ENCODE measurements at regions not wholly inside any gene's neighbourhood (a gene's known extent, or its start where the extent isn't known, plus 50 kb on each side); places are given as distances from the start of the nearest gene placed in this dataset.
"Not testable (repeated sequence)": the region's sequence is repeated elsewhere in the genome, so short reads cannot be mapped to it uniquely, and the experiment has no call there.

DNA sequence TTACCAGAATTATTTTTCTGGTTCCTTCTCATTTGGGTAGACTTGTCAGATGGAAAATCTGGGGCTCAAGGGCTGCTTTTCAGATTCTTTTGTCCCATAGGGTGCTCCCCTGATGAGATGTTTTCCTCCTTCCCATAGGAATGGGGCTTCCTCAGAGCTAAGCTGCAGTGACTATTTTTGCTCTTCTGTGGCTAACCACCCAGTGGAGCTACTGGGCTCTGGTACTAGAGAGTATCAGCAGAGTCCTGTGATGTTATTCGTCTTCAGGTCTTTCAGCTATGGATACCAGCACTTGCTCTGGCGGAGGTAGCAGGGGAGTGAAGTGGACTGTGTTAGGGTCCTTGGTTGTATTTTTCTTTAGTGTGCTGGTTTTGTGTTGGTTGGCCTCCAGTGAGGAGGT lies 716.1 kb upstream of the LMO3 start:
- H3K9me3 Mint-ChIP-seq: peaks cover 0 to 45% (median 14%) of the 10 kb centered on the region in 9 donors
- no peaks in the 10 kb centered on the region for H3K4me1 Mint-ChIP-seq
- H3K4me3 Mint-ChIP-seq: no peak overlapping the region
- POLR2A ChIA-PET: no interaction called here
- no peaks in the 10 kb centered on the region for H3K27me3 Mint-ChIP-seq
- H3K27ac Mint-ChIP-seq: no peak overlapping the region
- no peaks in the 10 kb centered on the region for H3K36me3 Mint-ChIP-seq
- no peak for DNase-seq
- ATAC-seq: no peak

DNA sequence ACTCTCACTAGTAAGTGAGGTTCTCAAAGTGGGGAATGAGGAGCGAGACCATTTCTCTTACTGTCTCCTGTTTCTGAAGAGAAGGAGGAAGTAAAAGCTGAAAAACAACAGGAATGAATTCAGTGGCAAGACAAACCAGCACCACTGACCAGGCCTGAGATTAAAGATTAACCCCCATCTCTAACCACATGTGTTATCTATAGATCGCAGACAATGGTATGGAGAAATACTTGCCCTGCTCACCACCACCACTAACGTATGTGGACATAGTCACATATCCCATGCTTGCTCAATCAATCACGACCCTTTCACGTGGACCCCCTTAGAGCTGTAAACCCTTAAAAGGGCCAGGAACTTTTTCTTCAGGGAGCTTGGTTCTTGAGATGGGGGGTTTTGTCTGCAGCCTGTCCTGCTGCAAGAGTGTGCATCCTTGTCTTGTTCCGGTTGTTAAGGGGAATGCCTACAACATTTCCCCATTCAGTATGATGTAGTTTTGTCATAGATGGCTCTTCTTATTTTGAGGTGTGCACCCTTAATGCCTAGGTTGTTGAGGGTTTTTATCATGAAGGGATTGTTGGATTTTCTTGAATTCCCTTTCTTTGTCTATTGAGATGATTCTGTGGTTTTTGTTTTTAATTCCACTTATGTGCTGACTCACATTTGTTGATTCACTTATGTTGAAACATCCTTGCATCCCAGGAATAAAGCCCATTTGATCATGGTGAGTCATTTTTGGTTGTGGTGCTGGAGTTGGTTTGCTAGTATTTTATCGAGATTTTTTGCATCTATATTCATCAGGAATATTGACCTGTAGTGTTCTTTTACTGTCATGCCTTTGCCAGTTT lies 698.8 kb upstream of the LMO3 start:
- no peak for ATAC-seq
- DNase-seq: no peak
- Mint-ChIP-seq H3K36me3 (peaks cover 0 to 5% (median 0%) of the 10 kb centered on the region in 3 donors), H3K4me1 (no peaks in the 10 kb centered on the region), H3K4me3 (no peak overlapping the region), H3K27me3 (no peaks in the 10 kb centered on the region), H3K27ac (no peak overlapping the region), H3K9me3 (peaks cover 7 to 51% (median 23%) of the 10 kb centered on the region in 9 donors)
- POLR2A ChIA-PET: no interaction called here

DNA sequence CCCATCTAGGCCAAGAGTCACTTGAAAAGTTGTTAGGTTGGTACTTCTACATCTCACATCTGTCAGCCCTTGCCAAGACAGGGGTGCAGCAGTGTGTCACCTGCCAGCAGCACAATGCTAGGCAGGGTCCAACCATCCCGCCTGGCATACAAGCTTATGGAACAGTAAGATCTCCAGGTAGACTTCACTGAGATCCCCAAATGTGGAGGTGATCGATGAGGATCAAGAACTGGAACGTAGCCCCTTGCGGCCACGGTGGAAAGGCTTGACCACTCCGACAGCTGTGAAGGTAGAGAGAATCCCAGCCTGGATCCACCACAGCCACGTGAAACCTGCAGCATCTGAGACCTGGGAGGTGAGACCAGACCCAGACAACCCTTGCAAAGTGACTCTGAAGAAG lies 696.0 kb upstream of the LMO3 start:
- Mint-ChIP-seq H3K27me3 (no peaks in the 10 kb centered on the region), H3K27ac (no peak overlapping the region), H3K9me3 (peaks cover 9 to 49% (median 36%) of the 10 kb centered on the region in 9 donors), H3K4me3 (no peak overlapping the region), H3K4me1 (no peaks in the 10 kb centered on the region), H3K36me3 (peaks cover 0 to 5% (median 0%) of the 10 kb centered on the region in 3 donors)
- DNase-seq: no peak
- ATAC-seq: no peak
- POLR2A ChIA-PET: no interaction called here

DNA sequence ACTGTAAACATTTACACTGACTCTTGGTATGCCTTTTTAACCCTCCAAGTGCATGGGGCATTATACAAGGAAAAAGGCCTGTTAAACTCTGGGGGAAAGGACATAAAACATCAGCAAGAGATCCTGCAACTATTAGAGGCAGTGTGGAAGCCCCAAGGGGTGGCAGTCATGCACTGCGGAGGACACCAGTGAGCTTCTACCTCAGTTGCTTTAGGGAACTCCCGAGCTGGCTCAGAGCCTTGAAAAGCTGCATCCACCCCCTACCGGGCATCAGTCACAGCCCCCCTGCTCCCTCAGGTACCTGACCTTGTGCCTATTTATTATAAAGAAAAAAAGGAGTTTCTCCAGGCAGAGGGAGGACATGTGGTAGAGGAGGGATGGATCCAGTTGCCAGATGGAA lies 695.6 kb upstream of the LMO3 start:
- H3K4me1 Mint-ChIP-seq: no peaks in the 10 kb centered on the region
- POLR2A ChIA-PET: no interaction called here
- peaks cover 0 to 5% (median 0%) of the 10 kb centered on the region in 3 donors for H3K36me3 Mint-ChIP-seq
- no peaks in the 10 kb centered on the region for H3K27me3 Mint-ChIP-seq
- H3K9me3 Mint-ChIP-seq: peaks cover 9 to 52% (median 36%) of the 10 kb centered on the region in 9 donors
- DNase-seq: no peak
- ATAC-seq: no peak
- H3K4me3 Mint-ChIP-seq: no peak overlapping the region
- H3K27ac Mint-ChIP-seq: no peak overlapping the region

DNA sequence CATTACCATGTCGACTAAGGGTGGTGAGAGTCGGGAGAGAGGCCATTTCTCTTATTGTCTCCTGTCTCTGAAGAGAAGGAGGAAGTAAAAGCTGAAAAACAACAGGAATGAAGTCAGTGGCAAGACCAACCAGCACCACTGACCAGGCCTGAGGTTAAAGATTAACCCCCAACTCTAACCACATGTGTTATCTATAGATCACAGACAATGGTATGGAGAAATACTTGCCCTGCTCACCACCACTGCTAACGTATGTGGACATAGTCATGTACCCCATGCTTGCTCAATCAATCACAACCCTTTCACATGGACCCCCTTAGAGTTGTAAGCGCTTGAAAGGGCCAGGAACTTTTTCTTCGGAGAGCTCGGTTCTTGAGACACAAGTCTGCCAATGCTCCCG lies 690.9 kb upstream of the LMO3 start:
- no peaks in the 10 kb centered on the region for H3K27me3 Mint-ChIP-seq
- ATAC-seq (no peak), DNase-seq (no peak)
- POLR2A ChIA-PET: no interaction called here
- no peak overlapping the region for H3K4me3 Mint-ChIP-seq
- no peaks in the 10 kb centered on the region for H3K4me1 Mint-ChIP-seq
- H3K27ac Mint-ChIP-seq: no peak overlapping the region
- peaks cover 3 to 37% (median 12%) of the 10 kb centered on the region in 9 donors for H3K9me3 Mint-ChIP-seq
- no peaks in the 10 kb centered on the region for H3K36me3 Mint-ChIP-seq

DNA sequence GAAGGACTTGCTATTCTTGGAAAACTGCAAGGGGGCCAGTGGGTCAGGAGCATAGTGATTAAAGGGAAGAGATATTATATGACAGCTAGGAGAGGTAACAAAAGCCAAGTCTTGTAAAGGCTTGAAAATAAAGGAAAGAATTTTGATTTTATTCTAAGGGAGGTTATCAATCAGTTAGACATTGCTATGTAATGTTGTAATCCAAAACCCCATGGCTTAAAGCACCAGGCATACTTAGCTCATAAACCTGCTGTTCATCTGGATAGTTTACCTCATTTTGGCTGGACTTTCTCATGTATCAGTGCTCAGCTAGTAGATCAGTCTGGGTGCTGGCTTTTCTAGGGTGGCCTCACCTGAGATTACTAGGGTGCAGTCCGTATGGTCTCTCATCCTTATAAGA lies 680.9 kb upstream of the LMO3 start:
- Mint-ChIP-seq H3K36me3 (peaks cover 0 to 4% (median 0%) of the 10 kb centered on the region in 3 donors), H3K27me3 (no peaks in the 10 kb centered on the region), H3K9me3 (peaks cover 3 to 39% (median 14%) of the 10 kb centered on the region in 9 donors), H3K4me1 (no peaks in the 10 kb centered on the region), H3K27ac (no peak overlapping the region), H3K4me3 (no peak overlapping the region)
- POLR2A ChIA-PET: no interaction called here
- no peak for ATAC-seq
- DNase-seq: no peak

DNA sequence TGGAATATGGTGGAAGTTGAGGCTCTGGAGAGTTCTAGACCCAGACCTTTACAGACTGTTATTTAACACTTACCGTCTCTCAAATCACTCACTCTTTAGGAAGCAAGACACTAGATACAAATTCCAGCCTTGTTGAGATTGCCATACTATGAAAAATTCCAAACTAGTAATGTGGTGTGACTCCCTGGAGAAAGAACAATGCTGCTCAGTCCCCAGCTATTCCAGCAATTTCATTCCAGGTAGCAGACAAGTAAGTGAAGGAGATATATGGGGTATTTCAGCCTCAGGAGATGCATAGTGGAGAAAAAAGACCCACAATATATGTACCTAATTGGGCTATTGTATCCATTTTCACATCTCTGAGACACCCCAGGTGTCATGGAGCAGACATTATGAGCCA lies 678.9 kb upstream of the LMO3 start:
- POLR2A ChIA-PET: no interaction called here
- no peaks in the 10 kb centered on the region for H3K27me3 Mint-ChIP-seq
- peaks cover 3 to 39% (median 11%) of the 10 kb centered on the region in 9 donors for H3K9me3 Mint-ChIP-seq
- DNase-seq (no peak), ATAC-seq (no peak)
- no peak overlapping the region for H3K4me3 Mint-ChIP-seq
- no peak overlapping the region for H3K27ac Mint-ChIP-seq
- H3K36me3 Mint-ChIP-seq: peaks cover 0 to 4% (median 0%) of the 10 kb centered on the region in 3 donors
- H3K4me1 Mint-ChIP-seq: no peaks in the 10 kb centered on the region

DNA sequence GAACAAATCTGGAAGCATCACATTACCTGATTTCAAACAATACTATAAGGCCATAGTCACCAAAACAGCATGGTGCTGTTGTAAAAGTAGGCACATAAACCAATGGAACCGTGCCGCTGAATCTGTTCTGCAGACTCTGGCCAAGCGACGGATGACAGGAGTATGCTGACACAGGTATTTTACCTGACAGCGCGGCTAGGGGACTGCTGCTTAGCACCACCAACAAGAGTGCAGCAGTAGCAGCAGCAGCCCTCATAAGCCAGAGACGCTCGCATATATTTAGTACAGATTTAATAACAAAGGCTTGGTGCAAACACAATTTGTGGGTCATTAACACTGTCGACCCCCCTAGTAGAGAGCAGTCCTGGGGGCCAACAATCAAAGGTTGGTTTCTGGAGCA lies 677.6 kb upstream of the LMO3 start:
- Mint-ChIP-seq H3K36me3 (peaks cover 0 to 4% (median 0%) of the 10 kb centered on the region in 3 donors), H3K27me3 (no peaks in the 10 kb centered on the region), H3K9me3 (peaks cover 3 to 31% (median 9%) of the 10 kb centered on the region in 9 donors), H3K27ac (no peak overlapping the region), H3K4me1 (no peaks in the 10 kb centered on the region), H3K4me3 (no peak overlapping the region)
- ATAC-seq: no peak
- no peak for DNase-seq
- POLR2A ChIA-PET: no interaction called here

DNA sequence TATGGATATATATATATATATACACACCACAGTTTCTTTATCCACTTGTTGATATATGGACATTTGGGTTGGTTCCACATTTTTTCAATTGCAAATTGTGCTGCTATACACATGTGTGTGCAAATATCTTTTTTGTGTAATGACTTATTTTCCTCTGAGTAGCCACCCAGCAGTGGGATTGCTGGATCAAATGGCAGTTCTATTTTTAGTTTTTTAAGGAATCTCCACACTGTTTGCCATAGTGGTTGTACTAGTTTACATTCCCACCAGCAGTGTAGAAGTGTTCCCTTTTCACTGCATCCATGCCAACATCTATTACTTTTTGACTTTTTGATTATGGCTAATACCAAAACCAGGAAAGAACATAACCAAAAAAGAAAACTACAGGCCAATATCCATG lies 676.2 kb upstream of the LMO3 start:
- ATAC-seq, H3K27me3 Mint-ChIP-seq, H3K4me3 Mint-ChIP-seq, H3K4me1 Mint-ChIP-seq, POLR2A ChIA-PET, H3K36me3 Mint-ChIP-seq, DNase-seq, H3K27ac Mint-ChIP-seq: not testable (repeated sequence)
- H3K9me3 Mint-ChIP-seq: peaks cover 3 to 28% (median 9%) of the 10 kb centered on the region in 9 donors

DNA sequence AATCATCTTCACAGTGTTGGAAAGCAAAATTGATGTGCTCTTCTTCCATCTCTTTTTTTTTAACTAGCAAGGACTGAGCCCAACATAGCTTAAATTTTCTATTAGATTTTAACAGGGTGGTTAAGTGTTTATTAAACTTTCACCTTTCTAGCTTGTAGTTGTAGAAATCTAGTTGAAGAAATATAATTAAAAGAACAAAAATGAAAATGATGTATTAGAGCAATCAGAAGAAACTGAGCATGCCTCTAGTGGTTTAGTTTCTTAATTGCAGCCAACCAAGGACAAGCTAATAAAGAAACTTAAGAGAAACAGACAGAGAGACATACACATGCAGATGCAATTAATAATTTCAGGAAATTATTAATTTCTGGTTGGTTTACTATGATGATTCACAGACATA lies 673.0 kb upstream of the LMO3 start:
- H3K36me3 Mint-ChIP-seq: peaks cover 0 to 2% (median 0%) of the 10 kb centered on the region in 3 donors
- ATAC-seq: no peak
- POLR2A ChIA-PET: no interaction called here

DNA sequence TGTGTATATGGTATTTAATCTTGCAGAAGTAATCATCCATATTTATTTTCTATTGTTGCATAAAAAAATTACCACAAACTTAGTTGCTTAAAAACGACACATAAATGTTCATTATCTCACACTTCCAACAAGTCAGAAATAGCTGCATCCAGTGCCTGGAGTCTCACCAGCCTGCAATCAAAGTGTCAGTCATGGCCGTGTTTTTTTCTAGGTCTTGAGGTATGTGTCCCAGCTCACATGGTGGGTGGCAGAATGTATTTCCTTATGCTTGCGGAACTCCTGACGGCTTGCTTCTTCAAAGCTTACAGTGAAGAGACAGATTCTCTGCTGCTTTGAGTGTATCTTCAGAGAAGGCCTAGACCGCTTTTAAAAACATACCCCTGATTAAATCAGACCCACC lies 670.2 kb upstream of the LMO3 start:
- Mint-ChIP-seq H3K36me3 (no peaks in the 10 kb centered on the region), H3K4me1 (no peaks in the 10 kb centered on the region), H3K27ac (no peak overlapping the region), H3K9me3 (peaks cover under 1 to 37% (median 6%) of the 10 kb centered on the region in 9 donors), H3K4me3 (no peak overlapping the region), H3K27me3 (no peaks in the 10 kb centered on the region)
- ATAC-seq: no peak
- POLR2A ChIA-PET: no interaction called here
- no peak for DNase-seq

More for the DNA sequence above, 673.0 kb upstream of the LMO3 start:
- no peak overlapping the region for H3K27ac Mint-ChIP-seq
- peaks cover 3 to 31% (median 10%) of the 10 kb centered on the region in 9 donors for H3K9me3 Mint-ChIP-seq
- H3K4me3 Mint-ChIP-seq: no peak overlapping the region
- DNase-seq: no peak
- no peaks in the 10 kb centered on the region for H3K27me3 Mint-ChIP-seq
- H3K4me1 Mint-ChIP-seq: no peaks in the 10 kb centered on the region

DNA sequence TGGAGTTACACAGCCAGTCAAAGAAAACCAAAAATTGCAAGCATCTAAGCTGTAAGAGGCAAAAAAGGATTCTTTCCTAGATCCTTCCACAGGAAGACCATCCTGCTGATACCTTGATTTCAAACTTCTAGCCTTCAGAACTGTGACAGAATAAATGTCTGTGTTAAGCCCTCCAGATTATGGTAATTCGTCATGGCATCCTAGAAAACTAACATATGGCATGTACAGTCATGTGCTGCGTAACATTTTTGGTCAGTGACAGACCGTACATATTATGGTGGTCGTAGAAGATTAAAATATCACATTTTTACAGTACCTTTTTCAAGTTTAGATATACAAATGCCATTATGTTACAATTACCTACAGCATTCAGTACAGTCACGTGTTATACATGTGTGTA lies 660.9 kb upstream of the LMO3 start:
- H3K27ac Mint-ChIP-seq: no peak overlapping the region
- no peak overlapping the region for H3K4me3 Mint-ChIP-seq
- H3K9me3 Mint-ChIP-seq: peaks cover 0 to 11% (median 4%) of the 10 kb centered on the region in 9 donors
- no peaks in the 10 kb centered on the region for H3K36me3 Mint-ChIP-seq
- DNase-seq (no peak), ATAC-seq (no peak)
- POLR2A ChIA-PET: no interaction called here
- no peaks in the 10 kb centered on the region for H3K4me1 Mint-ChIP-seq
- H3K27me3 Mint-ChIP-seq: no peaks in the 10 kb centered on the region

DNA sequence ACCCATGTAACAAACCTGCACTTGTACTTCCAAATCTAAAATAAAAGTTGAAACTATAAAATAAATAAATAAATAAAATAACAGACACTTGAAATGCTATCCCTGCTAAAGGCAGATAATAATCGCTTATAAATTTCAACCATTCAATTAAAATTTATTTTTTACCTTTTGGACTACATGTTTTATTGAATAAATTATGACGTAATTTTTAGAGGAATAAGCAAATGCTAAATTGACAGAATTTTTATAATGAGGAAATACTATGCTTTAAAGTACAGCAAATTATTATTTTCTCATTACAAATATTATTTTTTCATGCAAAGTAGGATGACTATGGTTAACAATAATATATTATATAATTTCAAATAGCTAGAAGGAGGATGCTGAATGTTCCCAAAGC lies 658.6 kb upstream of the LMO3 start:
- no peak overlapping the region for H3K4me3 Mint-ChIP-seq
- no peaks in the 10 kb centered on the region for H3K36me3 Mint-ChIP-seq
- H3K27ac Mint-ChIP-seq: no peak overlapping the region
- no peaks in the 10 kb centered on the region for H3K4me1 Mint-ChIP-seq
- POLR2A ChIA-PET: no interaction called here
- H3K27me3 Mint-ChIP-seq: no peaks in the 10 kb centered on the region
- ATAC-seq (no peak), DNase-seq (no peak)
- peaks cover 0 to 12% (median 1%) of the 10 kb centered on the region in 9 donors for H3K9me3 Mint-ChIP-seq

DNA sequence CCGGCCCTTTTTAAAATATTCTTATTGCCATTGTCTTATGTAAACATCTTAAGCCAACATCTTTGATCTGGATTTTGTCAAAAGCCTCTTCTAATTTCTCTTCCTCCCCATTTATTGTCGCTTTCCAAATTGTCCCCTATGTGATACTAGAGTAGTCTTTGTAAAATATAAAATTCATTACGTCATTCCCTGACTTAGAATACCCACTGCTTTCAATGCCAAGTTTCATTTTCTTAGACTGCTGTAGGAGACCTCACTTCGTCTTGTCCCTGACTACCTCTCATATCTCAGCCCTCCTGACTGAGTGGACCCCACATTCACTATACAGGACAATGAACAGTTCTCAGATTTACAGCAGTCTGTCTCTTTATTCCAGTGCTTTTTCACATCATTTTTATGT lies 633.9 kb upstream of the LMO3 start:
- Mint-ChIP-seq H3K9me3 (peaks cover 0 to 36% (median 17%) of the 10 kb centered on the region in 9 donors), H3K36me3 (peaks cover 0 to 9% (median 0%) of the 10 kb centered on the region in 3 donors), H3K27me3 (no peaks in the 10 kb centered on the region), H3K4me1 (no peaks in the 10 kb centered on the region), H3K4me3 (no peak overlapping the region), H3K27ac (no peak overlapping the region)
- ATAC-seq (no peak), DNase-seq (no peak)
- POLR2A ChIA-PET: no interaction called here

Data from naive thymus-derived CD8-positive, alpha-beta T cell (primary cell).